Spleen (tissue), 11 donors: ENCODE measurements at regions not wholly inside any gene's neighbourhood (a gene's known extent, or its start where the extent isn't known, plus 50 kb on each side); places are given as distances from the start of the nearest gene placed in this dataset.

ENCODE experiments used
- DNase-seq: peaks from one replicate; pipeline ENCODE4 v3.0.0-alpha.2; 2020
- H3K27ac ChIP-seq, 8 donors: fragments of 200-600 bp; sonication (generic) in 7 of 8; 1 replicate in 4 of 8; 2 replicates in 4 of 8; pipeline versions ENCODE4 v1.5.0 to v1.8.0; 2016 to 2021; ENCODE audit warnings: inconsistent platforms in 4 of 8, mild to moderate bottlenecking in 4 of 8, moderate library complexity in 1 of 8
- H3K27me3 ChIP-seq, 7 donors: fragments of 200-600 bp; sonication (generic) in 6 of 7; replicated peaks in 1 of 7; 1 replicate in 4 of 7; 2 replicates in 3 of 7; pipeline versions ENCODE4 v1.5.0 to v1.8.0; 2016 to 2021; ENCODE audit warnings: inconsistent platforms in 3 of 7, mild to moderate bottlenecking in 1 of 7
- H3K36me3 ChIP-seq, 6 donors: fragments of 200-600 bp; sonication (generic) in 5 of 6; 1 replicate in 4 of 6; 2 replicates in 2 of 6; pipeline versions ENCODE4 v1.5.0 to v1.8.0; 2016 to 2021; ENCODE audit warnings: inconsistent platforms in 2 of 6
- H3K4me1 ChIP-seq, 6 donors: fragments of 200-600 bp; sonication (generic) in 5 of 6; 1 replicate in 3 of 6; 2 replicates in 3 of 6; pipeline versions ENCODE4 v1.5.0 to v1.8.0; 2016 to 2021; ENCODE audit warnings: inconsistent platforms in 3 of 6
- H3K4me3 ChIP-seq, 8 donors: fragments of 200-600 bp; sonication (generic) in 7 of 8; 1 replicate in 4 of 8; 2 replicates in 4 of 8; pipeline versions ENCODE4 v1.5.0 to v1.8.0; 2016 to 2021; ENCODE audit warnings: inconsistent platforms in 4 of 8, mild to moderate bottlenecking in 4 of 8, moderate library complexity in 2 of 8
- H3K9me3 ChIP-seq, 8 donors: fragments of 200-600 bp; sonication (generic) in 7 of 8; 1 replicate in 4 of 8; 2 replicates in 4 of 8; pipeline versions ENCODE4 v1.5.0 to v1.8.0; 2016 to 2021; ENCODE audit warnings: inconsistent platforms in 4 of 8
- CTCF ChIP-seq, 11 experiments: fragments of 200-600 bp in 7 of 11; fragments of 450-650 bp in 4 of 11; sonication (generic) in 4 of 11; IDR thresholded peaks in 8 of 11; conservative IDR thresholded peaks in 3 of 11; 1 replicate in 7 of 11; 2 replicates in 4 of 11; pipeline versions ENCODE4 v1.4.0 to v1.8.0; 2016 to 2021; ENCODE audit warnings: antibody characterized with exemption in 11 of 11, inconsistent platforms in 4 of 11, mild to moderate bottlenecking in 1 of 11
- POLR2A ChIP-seq, 3 donors: fragments of 450-650 bp; IDR thresholded peaks; one replicate each; pipeline ENCODE4 v1.5.1; 2017; ENCODE audit warnings: antibody characterized with exemption in 3 of 3, mild to moderate bottlenecking in 1 of 3
- POLR2AphosphoS5 ChIP-seq, 3 donors: sonication (generic); formaldehyde crosslinking; IDR thresholded peaks; one replicate each; pipeline ENCODE4 v1.5.1; 2017; ENCODE audit warnings: antibody characterized with exemption in 3 of 3
- WGBS, 5 donors: extraction: QIAGEN DNeasy Blood & Tissue Kit in 3 of 5; methylation state at CpG; one replicate each; pipeline versions ENCODE4 v1.1.5 to v1.1.7; 2013 to 2018; 5-methylcytosine and 5-hydroxymethylcytosine counted together
- intact Hi-C: fragments of 100-400 bp; cut with DNase I; formaldehyde crosslinking; loops from one replicate; pipeline ENCODE4 v1.15.0; 2023; ENCODE audit warnings: low total_unique reads
- donor health status: healthy with polysubstance abuse.
- donor health status: DM: no; HTN: no; CAD: no; lungs with moderate emphysema.
- donor health status: DM: no; HTN: no; CAD: no.
- donor health status: Bipolar disorder and iron deficiency.
- donor health status: healthy.
- donor health status: DM: no; HTN: no; CAD: no.
- donor health status: DM: yes; HTN: yes; CAD: no.

DNA sequence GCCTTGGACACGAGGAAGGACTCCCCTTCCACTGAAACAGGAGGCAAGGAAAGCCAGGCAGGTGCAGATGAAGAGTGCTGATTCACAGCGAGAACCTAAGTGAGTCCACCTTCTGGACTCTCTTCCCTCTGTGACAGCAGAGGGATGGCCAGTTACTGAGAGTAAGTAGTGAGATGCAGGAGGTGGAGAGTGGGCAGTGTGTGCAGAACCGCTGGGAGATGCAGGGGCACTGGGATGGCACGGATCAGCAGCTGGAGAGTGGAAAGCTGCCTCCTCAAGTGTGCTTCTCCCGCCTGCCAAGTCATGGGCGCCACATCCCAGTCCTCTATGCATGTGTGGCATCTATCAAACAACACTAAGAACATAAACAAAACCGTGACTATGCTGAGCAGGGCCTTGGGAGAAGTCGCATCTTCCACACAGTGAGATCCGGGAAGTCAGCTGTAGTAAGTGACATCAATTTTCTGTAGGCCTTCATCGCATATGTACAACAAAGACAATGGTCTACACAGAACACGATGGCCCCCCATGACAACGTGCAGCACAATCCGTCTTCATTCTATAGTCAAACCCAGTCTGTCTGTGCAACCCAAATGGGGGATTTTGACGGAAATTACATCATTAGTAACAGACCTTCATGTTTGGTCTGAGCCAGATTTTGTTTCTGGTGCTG, 217.4 kb upstream of the KLF14 start:
- TF ChIP-seq POLR2A (IDR thresholded peaks at IDR 0.05) (no peak), CTCF (IDR thresholded peaks at IDR 0.05 in 8 of 11, conservative IDR thresholded peaks at IDR 0.05 in 3 of 11) (no peak), POLR2AphosphoS5 (IDR thresholded peaks at IDR 0.05) (peak; percentile 17 to 36 (median 34))
- peak overlapping the region in 7 of 8 donors; percentile 6 to 89 (median 84) for H3K27ac ChIP-seq
- peaks cover 12 to 100% (median 87%) of the 10 kb centered on the region in 6 donors for H3K4me1 ChIP-seq
- no peaks in the 10 kb centered on the region for H3K27me3 ChIP-seq
- 66 to 88% (median 85%) methylated on average over 14 of the region's 14 CpGs for WGBS, 5 donors
- peaks cover 0 to 45% (median 6%) of the 10 kb centered on the region in 6 donors for H3K36me3 ChIP-seq
- no peak for DNase-seq
- H3K9me3 ChIP-seq = no peaks in the 10 kb centered on the region
- intact Hi-C loops = no loop called here
- H3K4me3 ChIP-seq = no peak overlapping the region

GRCh38 chr7:130951976-130952876, 218.2 kb upstream of the KLF14 start:
- H3K4me1 ChIP-seq = peaks cover 19 to 100% (median 87%) of the 10 kb centered on the region in 6 donors
- H3K27ac ChIP-seq = peak overlapping the region in 5 of 8 donors; percentile 30 to 89 (median 86)
- H3K9me3 ChIP-seq = no peaks in the 10 kb centered on the region
- no peak overlapping the region for H3K4me3 ChIP-seq
- no peak for TF ChIP-seq CTCF (IDR thresholded peaks at IDR 0.05 in 8 of 11, conservative IDR thresholded peaks at IDR 0.05 in 3 of 11)
- no peak for TF ChIP-seq POLR2A (IDR thresholded peaks at IDR 0.05)
- no peak for TF ChIP-seq POLR2AphosphoS5 (IDR thresholded peaks at IDR 0.05)
- 80 to 93% (median 84%) methylated on average over 16 of the region's 16 CpGs for WGBS, 5 donors
- no peaks in the 10 kb centered on the region for H3K27me3 ChIP-seq
- peaks cover 0 to 45% (median 6%) of the 10 kb centered on the region in 6 donors for H3K36me3 ChIP-seq
- no peak for DNase-seq
- intact Hi-C loops = no loop called here

GRCh38 chr7:130953196-130953595, 219.2 kb upstream of the KLF14 start:
- intact Hi-C loops = no loop called here
- TF ChIP-seq POLR2A (IDR thresholded peaks at IDR 0.05) (no peak), CTCF (IDR thresholded peaks at IDR 0.05 in 8 of 11, conservative IDR thresholded peaks at IDR 0.05 in 3 of 11) (no peak), POLR2AphosphoS5 (IDR thresholded peaks at IDR 0.05) (no peak)
- WGBS, 5 donors = 77 to 90% (median 79%) methylated on average over 4 of the region's 4 CpGs
- no peak for DNase-seq
- Histone ChIP-seq H3K36me3 (peaks cover 0 to 47% (median 6%) of the 10 kb centered on the region in 6 donors), H3K4me1 (peaks cover 26 to 100% (median 87%) of the 10 kb centered on the region in 6 donors), H3K9me3 (no peaks in the 10 kb centered on the region), H3K27ac (peak overlapping the region in 5 of 8 donors; percentile 37 to 90 (median 87)), H3K27me3 (no peaks in the 10 kb centered on the region), H3K4me3 (no peak overlapping the region)
